Cardiac muscle cell (in vitro differentiated cells and primary cell): ENCODE measurements at regions not wholly inside any gene's neighbourhood (a gene's known extent, or its start where the extent isn't known, plus 50 kb on each side); places are given as distances from the start of the nearest gene placed in this dataset.

Source experiments
- DNase-seq, 2 donors: peaks; one replicate each; pipeline versions ENCODE4 v3.0.0 to v3.0.0-alpha.2; 2010 to 2017; ENCODE audit warnings: low read depth in 1 of 2, low spot score in 1 of 2
- H3K27ac ChIP-seq: fragments of 200-600 bp; sonication (generic); 2 replicates; pipeline ENCODE4 v1.5.1; 2016
- H3K27me3 ChIP-seq: fragments of 200-600 bp; sonication (generic); 2 replicates; pipeline ENCODE4 v1.6.0; 2016; ENCODE audit warnings: control low read depth
- H3K36me3 ChIP-seq: fragments of 200-600 bp; sonication (generic); 2 replicates; pipeline ENCODE4 v1.5.1; 2016; ENCODE audit warnings: control low read depth
- H3K4me1 ChIP-seq: fragments of 200-600 bp; sonication (generic); 2 replicates; pipeline ENCODE4 v1.8.1; 2017; ENCODE audit warnings: low read depth, mild to moderate bottlenecking, mixed run types
- H3K4me3 ChIP-seq: fragments of 200-600 bp; sonication (generic); 2 replicates; pipeline ENCODE4 v1.5.1; 2016; ENCODE audit warnings: mild to moderate bottlenecking
- H3K9me3 ChIP-seq: fragments of 200-600 bp; sonication (generic); 2 replicates; pipeline ENCODE4 v1.5.1; 2017; ENCODE audit warnings: low read depth, mild to moderate bottlenecking, control low read depth
- CTCF ChIP-seq: IDR thresholded peaks from 2 replicates; pipeline ENCODE4 v1.5.1; 2012; ENCODE audit warnings: low read depth, mild to moderate bottlenecking, low read length

GRCh38 chr1:9478021-9478420 lies 61.2 kb upstream of the SLC25A33 start:
- Histone ChIP-seq H3K4me3 (no peak overlapping the region), H3K36me3 (no peaks in the 10 kb centered on the region), H3K4me1 (peaks cover 4% of the 10 kb centered on the region), H3K27ac (no peak overlapping the region), H3K9me3 (no peaks in the 10 kb centered on the region), H3K27me3 (no peaks in the 10 kb centered on the region)
- DNase-seq = no peak
- TF ChIP-seq CTCF = no peak

GRCh38 chr1:9481048-9481447 lies 58.2 kb upstream of the SLC25A33 start:
- H3K9me3 ChIP-seq = no peaks in the 10 kb centered on the region
- no peaks in the 10 kb centered on the region for H3K27me3 ChIP-seq
- DNase-seq = no peak
- H3K36me3 ChIP-seq = no peaks in the 10 kb centered on the region
- H3K27ac ChIP-seq = no peak overlapping the region
- TF ChIP-seq CTCF = no peak
- H3K4me1 ChIP-seq = peaks cover 6% of the 10 kb centered on the region
- no peak overlapping the region for H3K4me3 ChIP-seq

GRCh38 chr1:9482403-9482802 lies 56.9 kb upstream of the SLC25A33 start:
- Histone ChIP-seq H3K4me1 (peaks cover 6% of the 10 kb centered on the region), H3K36me3 (no peaks in the 10 kb centered on the region), H3K27me3 (no peaks in the 10 kb centered on the region), H3K4me3 (no peak overlapping the region), H3K27ac (no peak overlapping the region), H3K9me3 (no peaks in the 10 kb centered on the region)
- DNase-seq = no peak
- TF ChIP-seq CTCF = no peak

GRCh38 chr1:9482816-9483572 lies 56.3 kb upstream of the SLC25A33 start:
- Histone ChIP-seq H3K4me3 (no peak overlapping the region), H3K36me3 (no peaks in the 10 kb centered on the region), H3K27ac (no peak overlapping the region), H3K27me3 (no peaks in the 10 kb centered on the region), H3K4me1 (peaks cover 6% of the 10 kb centered on the region), H3K9me3 (no peaks in the 10 kb centered on the region)
- peak in 1 of 2 donors; percentile 29 for DNase-seq
- no peak for TF ChIP-seq CTCF

- Histone ChIP-seq H3K27ac (no peak overlapping the region), H3K4me3 (no peak overlapping the region), H3K4me1 (peaks cover 6% of the 10 kb centered on the region), H3K36me3 (no peaks in the 10 kb centered on the region), H3K27me3 (no peaks in the 10 kb centered on the region), H3K9me3 (no peaks in the 10 kb centered on the region)
- peak in 1 of 2 donors; percentile 38 for DNase-seq
- no peak for TF ChIP-seq CTCF
These were observed 52.7 kb upstream of the SLC25A33 start for GRCh38 chr1:9486466-9487140.
